ENCODE measurements at regions not wholly inside any gene's neighbourhood (a gene's known extent, or its start where the extent isn't known, plus 50 kb on each side); places are given as distances from the start of the nearest gene placed in this dataset.

DNA sequence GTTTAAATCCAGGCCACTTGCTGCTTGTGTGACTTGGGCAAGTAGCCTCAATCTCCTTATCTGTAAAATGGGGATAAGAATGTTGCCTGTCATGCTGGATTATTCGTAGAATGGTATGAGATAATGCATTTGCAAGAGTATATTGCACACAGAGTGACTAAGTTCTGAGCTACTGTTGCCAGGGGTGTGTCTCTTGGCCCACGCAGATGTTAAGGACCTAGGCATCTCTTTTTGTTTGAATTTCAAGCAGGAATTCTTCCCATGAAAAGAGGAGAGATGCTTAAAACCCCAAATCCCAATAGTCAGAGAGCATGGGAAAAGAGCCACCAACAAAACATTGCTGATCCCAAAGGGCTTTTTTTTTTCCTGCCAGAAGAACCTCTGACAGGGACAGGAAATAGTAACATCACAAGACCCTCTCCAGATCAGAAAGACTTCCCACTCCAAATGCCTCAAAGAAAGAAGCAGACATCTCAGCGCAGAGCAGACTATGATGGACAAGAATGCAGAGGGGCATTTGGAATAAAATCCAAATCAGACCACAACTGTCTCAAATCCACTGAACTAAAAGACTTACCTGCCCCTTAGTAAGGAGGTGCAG lies 90.5 kb downstream of the MRPL46 start (continued):
- TF ChIP-seq, protein P1, sequence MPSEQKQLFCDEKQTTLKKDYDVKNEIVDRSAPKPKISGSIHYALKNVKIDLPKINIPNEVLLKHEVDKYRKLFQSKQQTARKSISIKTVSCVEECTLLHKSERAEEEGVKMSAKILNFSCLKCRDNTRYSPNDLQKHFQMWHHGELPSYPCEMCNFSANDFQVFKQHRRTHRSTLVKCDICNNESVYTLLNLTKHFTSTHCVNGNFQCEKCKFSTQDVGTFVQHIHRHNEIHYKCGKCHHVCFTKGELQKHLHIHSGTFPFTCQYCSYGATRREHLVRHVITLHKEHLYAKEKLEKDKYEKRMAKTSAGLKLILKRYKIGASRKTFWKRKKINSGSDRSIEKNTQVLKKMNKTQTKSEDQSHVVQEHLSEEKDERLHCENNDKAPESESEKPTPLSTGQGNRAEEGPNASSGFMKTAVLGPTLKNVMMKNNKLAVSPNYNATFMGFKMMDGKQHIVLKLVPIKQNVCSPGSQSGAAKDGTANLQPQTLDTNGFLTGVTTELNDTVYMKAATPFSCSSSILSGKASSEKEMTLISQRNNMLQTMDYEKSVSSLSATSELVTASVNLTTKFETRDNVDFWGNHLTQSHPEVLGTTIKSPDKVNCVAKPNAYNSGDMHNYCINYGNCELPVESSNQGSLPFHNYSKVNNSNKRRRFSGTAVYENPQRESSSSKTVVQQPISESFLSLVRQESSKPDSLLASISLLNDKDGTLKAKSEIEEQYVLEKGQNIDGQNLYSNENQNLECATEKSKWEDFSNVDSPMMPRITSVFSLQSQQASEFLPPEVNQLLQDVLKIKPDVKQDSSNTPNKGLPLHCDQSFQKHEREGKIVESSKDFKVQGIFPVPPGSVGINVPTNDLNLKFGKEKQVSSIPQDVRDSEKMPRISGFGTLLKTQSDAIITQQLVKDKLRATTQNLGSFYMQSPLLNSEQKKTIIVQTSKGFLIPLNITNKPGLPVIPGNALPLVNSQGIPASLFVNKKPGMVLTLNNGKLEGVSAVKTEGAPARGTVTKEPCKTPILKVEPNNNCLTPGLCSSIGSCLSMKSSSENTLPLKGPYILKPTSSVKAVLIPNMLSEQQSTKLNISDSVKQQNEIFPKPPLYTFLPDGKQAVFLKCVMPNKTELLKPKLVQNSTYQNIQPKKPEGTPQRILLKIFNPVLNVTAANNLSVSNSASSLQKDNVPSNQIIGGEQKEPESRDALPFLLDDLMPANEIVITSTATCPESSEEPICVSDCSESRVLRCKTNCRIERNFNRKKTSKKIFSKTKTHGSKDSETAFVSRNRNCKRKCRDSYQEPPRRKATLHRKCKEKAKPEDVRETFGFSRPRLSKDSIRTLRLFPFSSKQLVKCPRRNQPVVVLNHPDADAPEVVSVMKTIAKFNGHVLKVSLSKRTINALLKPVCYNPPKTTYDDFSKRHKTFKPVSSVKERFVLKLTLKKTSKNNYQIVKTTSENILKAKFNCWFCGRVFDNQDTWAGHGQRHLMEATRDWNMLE (tag by site-specific recombination; conservative IDR thresholded peaks at IDR 0.05; ENCODE audit: low read depth) = no peak
- TF ChIP-seq ZNF843 (tag by site-specific recombination; IDR thresholded peaks at IDR 0.05) = no peak
- TF ChIP-seq ZNF274 (IDR thresholded peaks at IDR 0.05; ENCODE audit: low read length) = no peak
- no peak for TF ChIP-seq ZNF274 (tag by site-specific recombination; IDR thresholded peaks at IDR 0.05; ENCODE audit: borderline replicate concordance)
- TF ChIP-seq ZXDB (tag by site-specific recombination; IDR thresholded peaks at IDR 0.05) = no peak
- TF ChIP-seq, protein P2, sequence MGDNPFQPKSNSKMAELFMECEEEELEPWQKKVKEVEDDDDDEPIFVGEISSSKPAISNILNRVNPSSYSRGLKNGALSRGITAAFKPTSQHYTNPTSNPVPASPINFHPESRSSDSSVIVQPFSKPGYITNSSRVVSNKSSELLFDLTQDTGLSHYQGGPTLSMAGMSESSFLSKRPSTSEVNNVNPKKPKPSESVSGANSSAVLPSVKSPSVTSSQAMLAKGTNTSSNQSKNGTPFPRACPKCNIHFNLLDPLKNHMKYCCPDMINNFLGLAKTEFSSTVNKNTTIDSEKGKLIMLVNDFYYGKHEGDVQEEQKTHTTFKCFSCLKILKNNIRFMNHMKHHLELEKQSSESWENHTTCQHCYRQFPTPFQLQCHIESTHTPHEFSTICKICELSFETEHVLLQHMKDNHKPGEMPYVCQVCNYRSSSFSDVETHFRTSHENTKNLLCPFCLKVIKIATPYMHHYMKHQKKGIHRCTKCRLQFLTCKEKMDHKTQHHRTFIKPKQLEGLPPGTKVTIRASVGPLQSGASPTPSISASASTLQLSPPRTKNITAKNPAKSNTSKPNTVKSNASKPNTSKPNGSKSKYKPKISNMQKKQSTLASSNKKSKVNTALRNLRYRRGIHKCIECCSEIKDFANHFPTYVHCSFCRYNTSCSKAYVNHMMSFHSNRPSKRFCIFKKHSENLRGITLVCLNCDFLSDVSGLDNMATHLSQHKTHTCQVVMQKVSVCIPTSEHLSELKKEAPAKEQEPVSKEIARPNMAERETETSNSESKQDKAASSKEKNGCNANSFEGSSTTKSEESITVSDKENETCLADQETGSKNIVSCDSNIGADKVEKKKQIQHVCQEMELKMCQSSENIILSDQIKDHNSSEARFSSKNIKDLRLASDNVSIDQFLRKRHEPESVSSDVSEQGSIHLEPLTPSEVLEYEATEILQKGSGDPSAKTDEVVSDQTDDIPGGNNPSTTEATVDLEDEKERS (tag by site-specific recombination; IDR thresholded peaks at IDR 0.05) = no peak
- TF ChIP-seq KLF8 (tag by site-specific recombination; IDR thresholded peaks at IDR 0.05) = no peak
- TF ChIP-seq PRDM4 (tag by site-specific recombination; IDR thresholded peaks at IDR 0.05) = no peak
- no peak for TF ChIP-seq ZNF670 (tag by site-specific recombination; IDR thresholded peaks at IDR 0.05; ENCODE audit: low read depth)
- TF ChIP-seq ZNF654 (tag by site-specific recombination; IDR thresholded peaks at IDR 0.05; ENCODE audit: low read depth) = no peak
- no peak for TF ChIP-seq ZNF211 (tag by site-specific recombination; IDR thresholded peaks at IDR 0.05; ENCODE audit: low read depth)
- no peak for TF ChIP-seq ZNF266 (tag by site-specific recombination; IDR thresholded peaks at IDR 0.05; ENCODE audit: low read depth)

DNA sequence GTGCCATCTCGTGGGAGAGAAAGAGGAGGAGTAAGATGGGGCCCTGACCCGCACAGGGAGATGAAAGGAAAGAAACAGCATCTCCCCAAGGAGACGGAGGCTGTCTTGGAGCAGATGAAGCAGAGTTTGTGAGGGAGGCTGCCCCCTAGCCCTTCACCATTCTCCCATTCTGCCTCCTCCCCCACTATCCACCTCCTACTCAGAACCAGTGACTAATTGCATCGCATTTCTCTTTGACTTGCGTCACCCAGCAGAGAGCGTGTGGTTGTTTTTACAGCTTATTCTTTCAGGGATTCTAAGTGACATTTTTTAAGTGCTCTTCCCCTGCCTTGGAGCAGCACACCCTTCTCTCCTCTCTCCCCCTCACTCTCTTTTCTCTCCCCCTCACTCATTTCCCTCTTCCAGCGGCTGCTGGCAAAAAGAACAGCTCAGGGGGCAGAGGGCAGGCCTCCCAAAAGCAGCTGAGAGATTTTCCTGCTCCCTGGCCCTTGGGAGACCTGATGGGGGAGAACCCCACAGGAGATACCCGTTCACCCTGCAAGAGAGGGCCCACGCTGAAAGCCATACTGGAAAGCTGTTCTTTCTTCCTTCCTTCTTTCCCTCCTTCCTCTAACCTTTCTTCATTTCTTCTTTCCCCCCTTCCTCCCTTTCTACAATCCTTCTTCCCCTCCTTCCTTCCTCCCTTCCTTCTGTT lies 91.8 kb downstream of the MRPL46 start:
- ChIA-PET CTCF (interaction anchor here (1.3 to 1.5 kb wide), 3 partner anchors 8 to 129 kb away, joined by 3 to 5 read pairs (median 3); no protein-coding TSS in a partner anchor), POLR2A (no interaction called here)
- Histone ChIP-seq H3K36me3 (ENCODE audit: control insufficient read depth in 2 of 2, insufficient read depth in 1 of 2, low read length in 2 of 2) (no peaks in the 10 kb centered on the region), H3K9me3 (ENCODE audit: control insufficient read depth, insufficient read depth, low read depth, low read length) (no peaks in the 10 kb centered on the region), H3K4me3 (ENCODE audit: low read depth, low read length) (no peak overlapping the region), H3K27ac (ENCODE audit: extremely low read depth, low read depth, low read length) (no peak overlapping the region), H3K4me1 (ENCODE audit: control insufficient read depth, insufficient read depth, low read length) (no peaks in the 10 kb centered on the region)
- TF ChIP-seq KLF7 (tag by site-specific recombination; IDR thresholded peaks at IDR 0.05; ENCODE audit: borderline replicate concordance) (no peak), PRDM10 (tag by site-specific recombination; IDR thresholded peaks at IDR 0.05) (peak; percentile 84), ZNF366 (tag by site-specific recombination; conservative IDR thresholded peaks at IDR 0.05) (peak; percentile 30; the same call in 1 of the 2 replicates), ZNF398 (tag by site-specific recombination; IDR thresholded peaks at IDR 0.05) (peak; percentile 59; the same call in 1 of the 2 replicates), ZFHX2 (tag by site-specific recombination; conservative IDR thresholded peaks at IDR 0.05) (peak; percentile 90), KLF16 (tag by site-specific recombination; IDR thresholded peaks at IDR 0.05) (no peak), EGR2 (tag by site-specific recombination; IDR thresholded peaks at IDR 0.05; ENCODE audit: low read depth) (peak; percentile 93)

Measured in HEK293 (cell line).